T-helper 17 cell (primary cell): ENCODE measurements at regions not wholly inside any gene's neighbourhood (a gene's known extent, or its start where the extent isn't known, plus 50 kb on each side); places are given as distances from the start of the nearest gene placed in this dataset.

Experiments
- ATAC-seq: fragments of 150-1000 bp; cut with Tn5 transposase; 2 replicates; pipeline ENCODE4 v1.10.0; 2021; ENCODE audit warnings: mild to moderate bottlenecking, moderate library complexity
- DNase-seq, 3 donors: peaks; one replicate each; pipeline versions ENCODE4 v3.0.0 to v3.0.0-alpha.2; 2020 to 2021
- H3K9me3 ChIP-seq: one replicate; pipeline ENCODE4 v1.7.0; 2013; ENCODE audit warnings: low read length, mild to moderate bottlenecking; ENCODE audit not compliant: control insufficient read depth, poor library complexity, severe bottlenecking
- H3K27ac Mint-ChIP-seq: one replicate; pipeline ENCODE4 v1.8.0; 2022; ENCODE audit warnings: mild to moderate bottlenecking, moderate library complexity, mixed read lengths
- H3K27me3 Mint-ChIP-seq: one replicate; pipeline ENCODE4 v1.8.0; 2022; ENCODE audit warnings: mixed read lengths
- H3K36me3 Mint-ChIP-seq: one replicate; pipeline ENCODE4 v1.8.0; 2022; ENCODE audit warnings: low read depth, mixed read lengths
- H3K4me1 Mint-ChIP-seq: one replicate; pipeline ENCODE4 v1.8.0; 2022; ENCODE audit warnings: mild to moderate bottlenecking, mixed read lengths
- H3K4me3 Mint-ChIP-seq: one replicate; pipeline ENCODE4 v1.8.0; 2022; ENCODE audit warnings: mild to moderate bottlenecking, moderate library complexity, mixed read lengths

DNA sequence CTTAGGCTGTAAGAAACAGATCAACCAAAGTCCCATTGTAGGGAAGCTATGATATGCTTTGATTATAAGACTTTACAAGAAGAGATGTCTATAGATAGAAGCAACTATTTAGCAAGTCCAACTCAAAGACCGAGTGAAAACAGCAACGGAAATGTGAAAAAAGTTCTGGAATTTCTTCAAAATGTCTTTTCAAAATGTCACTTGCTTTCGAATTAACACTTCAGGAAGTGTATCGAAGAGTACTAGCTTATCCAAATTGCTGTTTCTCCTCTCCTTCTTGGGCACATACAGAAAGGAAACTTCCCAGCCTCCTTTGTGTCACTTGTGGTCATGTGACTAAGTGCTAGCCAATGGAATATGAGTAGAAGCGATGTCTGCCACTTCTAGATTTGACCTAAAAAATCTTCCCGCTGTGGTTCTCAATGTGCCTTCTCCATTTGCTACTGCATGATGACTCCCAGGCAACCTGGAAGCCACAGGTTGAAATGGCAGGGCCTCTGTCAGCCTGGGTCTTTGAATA is 89.9 kb downstream of the TSEN15 start:
- Mint-ChIP-seq H3K36me3 (no peaks in the 10 kb centered on the region), H3K27me3 (peaks cover 30% of the 10 kb centered on the region), H3K4me3 (no peak overlapping the region), H3K27ac (no peak overlapping the region), H3K4me1 (no peaks in the 10 kb centered on the region)
- DNase-seq (no peak), ATAC-seq (no peak)
- no peaks in the 10 kb centered on the region for H3K9me3 ChIP-seq

DNA sequence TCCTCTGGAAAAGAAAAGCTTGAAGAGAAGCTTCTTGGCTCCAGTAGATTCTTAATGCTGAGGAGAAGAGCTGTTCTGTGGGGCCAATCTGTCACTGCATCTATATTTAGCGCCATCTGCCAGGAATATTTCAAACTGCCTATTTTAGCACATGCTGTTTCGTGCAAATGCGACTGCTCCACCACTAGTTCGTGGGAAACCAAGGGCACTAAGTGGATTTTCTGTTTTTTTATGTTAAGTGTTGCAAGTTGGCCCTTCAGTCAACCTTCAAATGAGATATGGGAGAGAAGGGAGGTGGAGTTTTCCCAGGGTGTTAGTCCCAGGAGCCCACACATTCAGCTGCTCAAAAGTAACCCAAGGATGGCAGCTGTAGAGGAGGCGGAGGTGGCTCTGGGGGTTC is 91.9 kb downstream of the TSEN15 start:
- no peak for DNase-seq
- H3K9me3 ChIP-seq = no peaks in the 10 kb centered on the region
- H3K36me3 Mint-ChIP-seq = no peaks in the 10 kb centered on the region
- ATAC-seq = no peak
- H3K27ac Mint-ChIP-seq = no peak overlapping the region
- H3K4me3 Mint-ChIP-seq = no peak overlapping the region
- H3K27me3 Mint-ChIP-seq = peaks cover 44% of the 10 kb centered on the region
- H3K4me1 Mint-ChIP-seq = no peaks in the 10 kb centered on the region

DNA sequence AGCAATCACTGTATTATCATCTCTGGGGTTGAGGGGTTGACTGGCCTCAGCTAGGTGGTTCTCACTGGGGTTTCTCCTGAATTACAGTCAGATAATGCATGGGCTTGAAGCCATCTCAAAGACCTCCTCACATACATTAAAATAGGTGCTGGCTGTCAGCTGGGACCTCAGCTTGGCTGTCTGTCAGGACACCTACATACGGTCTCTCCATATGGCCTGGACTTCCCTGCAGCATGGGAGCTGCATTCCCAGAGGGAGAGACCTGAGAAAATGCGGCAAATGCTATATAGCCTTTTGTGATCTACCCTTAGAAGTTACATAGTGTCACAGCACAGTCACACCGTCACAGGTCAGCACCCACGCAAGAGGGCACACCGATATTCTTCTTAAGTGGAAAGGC is 93.6 kb downstream of the TSEN15 start:
- Mint-ChIP-seq H3K4me3 (no peak overlapping the region), H3K27me3 (peaks cover 44% of the 10 kb centered on the region), H3K27ac (no peak overlapping the region), H3K4me1 (no peaks in the 10 kb centered on the region), H3K36me3 (peaks cover 2% of the 10 kb centered on the region)
- DNase-seq (no peak), ATAC-seq (no peak)
- H3K9me3 ChIP-seq = no peaks in the 10 kb centered on the region

DNA sequence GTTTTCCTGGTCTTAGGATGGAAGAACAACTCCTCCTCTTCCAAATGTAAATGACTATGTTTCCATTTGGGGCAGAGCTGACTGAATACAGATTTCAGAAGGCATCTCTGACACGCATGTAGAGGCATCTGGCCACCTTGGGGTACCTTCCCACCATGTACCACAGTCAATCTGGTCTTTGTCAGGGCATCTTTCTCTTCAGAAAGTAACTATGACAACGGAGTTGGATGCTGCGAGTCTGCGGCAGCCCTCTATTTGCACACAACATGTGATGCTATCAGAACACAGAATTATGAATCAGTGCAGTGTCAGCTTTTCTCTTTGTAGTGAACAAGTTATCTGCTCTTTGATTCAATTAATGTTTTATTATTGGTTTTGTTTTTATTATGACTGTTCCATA is 94.7 kb downstream of the TSEN15 start:
- Mint-ChIP-seq H3K27ac (no peak overlapping the region), H3K36me3 (peaks cover 2% of the 10 kb centered on the region), H3K4me1 (no peaks in the 10 kb centered on the region), H3K4me3 (no peak overlapping the region), H3K27me3 (peaks cover 44% of the 10 kb centered on the region)
- DNase-seq = no peak
- no peak for ATAC-seq
- H3K9me3 ChIP-seq = no peaks in the 10 kb centered on the region

DNA sequence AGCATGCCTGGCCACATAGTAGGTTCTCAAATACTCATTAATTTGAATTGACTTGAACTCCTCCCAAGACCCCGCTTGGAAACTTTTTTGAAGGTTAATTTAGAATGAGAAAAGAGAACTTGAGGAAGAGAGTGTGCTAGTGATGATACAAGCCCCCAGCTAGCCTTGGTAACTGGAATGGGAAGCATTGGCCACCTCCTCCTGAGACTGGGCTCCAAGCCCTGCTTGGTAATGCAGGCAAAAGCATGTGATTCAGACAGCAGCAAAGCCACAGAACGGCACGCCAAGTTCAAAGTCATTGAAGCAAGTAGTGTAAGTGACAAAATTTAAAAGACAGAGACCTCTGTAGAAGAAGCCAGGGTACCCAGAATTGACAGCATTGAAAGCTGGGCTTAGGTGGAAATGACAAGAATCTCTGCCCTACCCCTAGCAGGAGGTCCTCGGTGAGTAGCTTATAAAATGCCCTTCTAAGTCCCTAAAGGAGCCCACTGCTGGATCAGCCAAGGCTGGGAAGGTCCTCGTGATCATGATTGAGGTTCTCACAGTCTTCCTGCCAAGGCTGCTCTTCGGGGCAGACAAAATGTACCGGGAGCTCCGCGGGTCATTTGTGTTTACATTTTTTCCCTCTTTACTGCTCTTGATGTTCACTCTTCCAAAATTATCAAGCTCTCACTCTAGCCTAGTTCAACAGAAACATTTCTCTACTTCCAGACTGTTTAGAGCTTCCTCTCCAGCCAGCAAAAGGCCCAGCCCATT is 99.4 kb downstream of the TSEN15 start:
- H3K4me1 Mint-ChIP-seq = peaks cover 11% of the 10 kb centered on the region
- no peak for ATAC-seq
- no peak overlapping the region for H3K4me3 Mint-ChIP-seq
- peaks cover 45% of the 10 kb centered on the region for H3K27me3 Mint-ChIP-seq
- DNase-seq = no peak
- H3K36me3 Mint-ChIP-seq = peaks cover 7% of the 10 kb centered on the region
- no peaks in the 10 kb centered on the region for H3K9me3 ChIP-seq
- no peak overlapping the region for H3K27ac Mint-ChIP-seq

DNA sequence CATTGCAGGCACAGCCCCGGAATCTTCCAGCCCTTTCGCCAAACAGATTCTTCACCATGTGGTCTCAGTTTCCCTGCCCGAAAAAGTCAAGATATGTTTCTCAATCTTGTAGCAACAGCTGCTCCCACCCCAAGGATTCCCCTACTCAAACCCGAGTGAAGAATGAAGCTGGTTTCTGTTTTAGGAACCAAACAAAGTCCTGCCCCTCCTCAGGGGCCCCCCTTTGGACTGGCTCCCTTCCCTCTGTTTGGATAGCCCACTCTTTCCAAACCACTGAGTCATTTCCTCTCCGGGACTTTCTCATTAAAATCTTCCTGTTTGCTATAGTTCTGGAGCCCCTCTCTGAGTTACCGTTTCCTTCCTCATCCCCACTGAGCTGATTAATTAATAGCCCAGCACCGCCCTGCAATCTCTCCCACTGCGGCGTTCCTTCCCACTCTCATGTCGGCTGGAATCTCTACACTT is 100.9 kb downstream of the TSEN15 start:
- ATAC-seq (no peak), DNase-seq (no peak)
- peaks cover 34% of the 10 kb centered on the region for H3K27me3 Mint-ChIP-seq
- peaks cover 11% of the 10 kb centered on the region for H3K4me1 Mint-ChIP-seq
- H3K27ac Mint-ChIP-seq = no peak overlapping the region
- H3K36me3 Mint-ChIP-seq = peaks cover 7% of the 10 kb centered on the region
- H3K4me3 Mint-ChIP-seq = peak overlapping the region; percentile 67
- no peaks in the 10 kb centered on the region for H3K9me3 ChIP-seq

DNA sequence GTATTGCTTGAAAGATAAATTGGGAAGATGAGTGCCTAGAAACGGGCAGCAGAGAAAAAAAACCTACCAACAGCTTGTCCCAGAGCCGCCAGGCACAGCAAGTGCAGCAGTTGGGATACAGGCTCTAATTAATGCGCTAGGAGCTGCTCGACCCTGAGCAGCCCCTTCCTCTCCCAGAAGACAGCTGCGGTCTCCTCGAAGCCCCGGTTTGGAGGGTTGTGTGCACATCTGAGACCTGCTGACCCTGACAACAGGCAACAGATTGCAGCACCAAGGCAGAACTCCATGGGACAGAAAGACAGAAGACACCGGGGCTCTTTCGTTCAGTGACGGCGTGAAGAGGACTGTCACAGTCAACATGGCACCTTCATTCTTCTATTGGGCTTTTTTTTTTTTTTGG is 101.4 kb downstream of the TSEN15 start:
- DNase-seq (no peak), ATAC-seq (no peak)
- H3K4me3 Mint-ChIP-seq = peak overlapping the region; percentile 67
- H3K4me1 Mint-ChIP-seq = peaks cover 11% of the 10 kb centered on the region
- no peak overlapping the region for H3K27ac Mint-ChIP-seq
- H3K36me3 Mint-ChIP-seq = peaks cover 7% of the 10 kb centered on the region
- H3K9me3 ChIP-seq = no peaks in the 10 kb centered on the region
- peaks cover 30% of the 10 kb centered on the region for H3K27me3 Mint-ChIP-seq

DNA sequence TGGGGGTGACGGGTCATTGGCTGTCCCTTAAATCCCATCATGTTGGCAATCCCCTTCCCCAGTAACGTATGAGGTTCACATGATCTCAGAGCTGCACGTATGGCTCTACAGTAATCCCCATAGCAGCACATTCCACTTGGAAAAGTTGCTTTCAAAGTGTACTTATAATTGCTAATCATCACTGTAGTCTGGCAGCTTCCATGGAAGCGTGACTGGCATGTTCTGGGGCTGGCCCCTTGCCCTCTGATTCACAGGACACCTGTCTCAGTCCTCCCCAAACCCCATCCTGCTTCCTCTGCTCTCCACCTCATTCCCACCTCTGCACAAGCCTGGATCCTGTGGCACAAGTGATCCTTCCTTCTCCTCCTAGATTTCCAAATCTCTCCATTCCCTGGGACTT is 102.2 kb downstream of the TSEN15 start:
- Mint-ChIP-seq H3K4me1 (peaks cover 11% of the 10 kb centered on the region), H3K36me3 (peaks cover 7% of the 10 kb centered on the region), H3K27me3 (peaks cover 29% of the 10 kb centered on the region), H3K27ac (no peak overlapping the region), H3K4me3 (no peak overlapping the region)
- H3K9me3 ChIP-seq = no peaks in the 10 kb centered on the region
- ATAC-seq (no peak), DNase-seq (no peak)

DNA sequence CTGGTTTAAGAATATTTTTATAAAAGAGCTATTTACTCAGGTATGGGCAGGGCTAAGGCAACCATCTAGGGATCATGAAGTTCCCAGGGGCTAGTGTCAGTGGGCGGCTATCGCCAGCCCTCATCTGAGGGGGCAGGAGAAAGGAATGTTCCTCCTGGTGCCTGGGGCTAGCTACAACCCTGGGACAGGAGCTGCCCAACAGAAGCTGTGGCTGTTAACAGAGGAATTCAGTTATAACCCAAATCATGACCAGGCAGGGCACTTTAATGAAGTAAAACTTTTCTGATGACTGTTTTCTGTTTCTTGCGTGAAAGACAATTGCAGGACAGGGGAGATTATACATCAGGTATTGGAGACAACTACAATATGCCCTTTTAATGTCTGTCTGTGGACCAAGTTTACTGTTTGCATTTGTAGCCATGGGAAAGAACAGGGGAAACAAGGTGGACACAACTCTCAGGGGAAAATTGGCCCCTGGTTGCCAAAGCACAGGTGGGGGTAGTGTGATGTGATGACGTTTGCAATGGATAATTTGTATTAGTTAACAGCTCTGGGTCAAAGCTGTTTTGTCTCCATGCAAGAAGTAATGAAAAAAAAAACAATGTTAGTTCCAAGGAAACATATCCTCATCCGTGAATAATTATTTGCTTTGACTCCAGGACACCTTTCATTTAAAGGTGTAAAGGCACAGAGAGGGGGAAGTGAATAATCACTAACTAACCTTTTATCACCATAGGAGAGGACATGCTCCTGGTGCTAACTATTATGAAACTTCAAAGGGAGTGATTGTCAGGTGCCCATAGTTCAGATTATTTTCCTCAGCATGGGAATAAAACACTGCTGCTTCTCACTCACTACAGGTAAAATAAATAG is 105.2 kb downstream of the TSEN15 start:
- no peaks in the 10 kb centered on the region for H3K9me3 ChIP-seq
- ATAC-seq (no peak), DNase-seq (no peak)
- Mint-ChIP-seq H3K4me1 (peaks cover 11% of the 10 kb centered on the region), H3K4me3 (no peak overlapping the region), H3K27me3 (peaks cover 23% of the 10 kb centered on the region), H3K27ac (no peak overlapping the region), H3K36me3 (peaks cover 6% of the 10 kb centered on the region)

DNA sequence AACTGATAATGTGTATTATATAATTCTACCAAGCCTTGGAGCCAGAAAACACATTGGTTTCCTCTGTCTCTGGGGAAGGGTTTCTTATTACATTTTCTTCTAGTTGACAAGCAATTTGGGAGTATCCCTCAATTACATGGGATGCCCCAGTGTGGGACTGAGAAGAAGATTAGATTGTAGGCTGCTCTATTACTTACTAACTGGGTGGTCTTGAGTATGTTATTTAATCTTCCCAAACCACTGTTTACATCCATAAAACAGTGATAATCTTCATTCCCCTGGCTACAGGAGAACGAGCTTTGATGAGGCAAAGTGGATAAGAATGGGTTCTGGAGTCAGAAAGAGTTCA is 105.8 kb downstream of the TSEN15 start:
- ATAC-seq (no peak), DNase-seq (no peak)
- H3K4me3 Mint-ChIP-seq = no peak overlapping the region
- H3K4me1 Mint-ChIP-seq = peaks cover 10% of the 10 kb centered on the region
- H3K9me3 ChIP-seq = no peaks in the 10 kb centered on the region
- H3K27ac Mint-ChIP-seq = no peak overlapping the region
- H3K36me3 Mint-ChIP-seq = peaks cover 6% of the 10 kb centered on the region
- H3K27me3 Mint-ChIP-seq = peaks cover 17% of the 10 kb centered on the region

DNA sequence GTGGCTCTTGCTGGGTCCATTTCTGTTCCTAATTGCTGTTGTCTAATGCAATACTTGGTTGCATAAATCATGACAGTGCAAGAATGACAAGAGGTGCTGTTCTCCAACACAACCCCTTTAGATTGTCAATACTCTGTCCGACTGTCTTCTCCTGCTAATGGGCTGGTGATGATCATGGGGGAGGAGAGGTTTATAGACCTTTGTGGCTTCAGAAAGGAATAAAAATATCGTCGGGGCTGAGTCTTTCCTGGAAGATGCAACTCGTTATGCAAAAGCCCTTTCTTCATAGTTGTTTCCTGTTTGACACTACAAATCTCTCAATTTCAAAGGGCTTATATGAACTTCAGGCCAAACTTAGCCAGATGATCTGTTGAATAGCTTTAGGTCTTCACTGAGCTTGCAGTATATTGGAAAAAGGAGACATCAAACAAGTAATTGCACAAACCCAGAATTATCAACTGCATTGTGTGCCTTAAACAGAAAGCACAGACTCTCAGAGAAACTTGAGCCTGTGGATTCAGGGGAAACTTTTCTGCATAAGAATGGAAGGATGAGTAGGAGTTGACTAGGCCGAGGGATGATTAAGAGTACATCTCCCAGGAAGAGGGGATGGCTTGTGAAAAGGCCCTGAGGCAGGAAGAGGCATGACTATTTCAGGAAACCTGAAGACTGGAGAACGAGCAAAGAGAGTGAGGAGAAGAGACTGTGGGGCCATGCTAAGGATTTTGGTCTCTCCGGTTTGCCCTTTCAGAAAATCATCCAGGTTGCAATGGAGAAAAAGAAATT is 107.6 kb downstream of the TSEN15 start:
- no peaks in the 10 kb centered on the region for H3K4me1 Mint-ChIP-seq
- peaks cover 2% of the 10 kb centered on the region for H3K36me3 Mint-ChIP-seq
- H3K4me3 Mint-ChIP-seq = no peak overlapping the region
- H3K27ac Mint-ChIP-seq = no peak overlapping the region
- H3K27me3 Mint-ChIP-seq = no peaks in the 10 kb centered on the region
- no peak for DNase-seq
- H3K9me3 ChIP-seq = no peaks in the 10 kb centered on the region
- ATAC-seq = no peak

DNA sequence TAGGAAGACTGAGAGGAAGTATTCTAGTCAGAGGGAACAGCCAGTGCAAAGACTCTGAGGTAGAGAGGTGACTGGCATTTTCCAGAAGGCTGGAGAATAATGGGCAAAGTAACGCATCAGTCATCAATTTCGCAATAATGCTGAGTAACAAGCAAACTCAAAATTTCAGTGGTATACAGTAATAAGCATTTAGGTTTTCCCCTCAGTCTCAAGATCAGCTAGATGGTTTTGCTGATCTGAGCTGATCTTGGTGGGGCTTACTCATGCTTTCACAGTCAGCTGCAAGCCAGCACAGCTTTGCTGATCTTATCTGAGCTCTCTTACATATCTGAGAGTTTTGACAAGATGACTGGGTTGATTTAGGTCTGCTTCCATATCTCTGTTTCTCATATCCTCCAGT is 108.7 kb downstream of the TSEN15 start:
- H3K4me1 Mint-ChIP-seq = no peaks in the 10 kb centered on the region
- H3K27me3 Mint-ChIP-seq = no peaks in the 10 kb centered on the region
- no peak overlapping the region for H3K4me3 Mint-ChIP-seq
- DNase-seq (no peak), ATAC-seq (peak; percentile 64)
- no peaks in the 10 kb centered on the region for H3K9me3 ChIP-seq
- no peaks in the 10 kb centered on the region for H3K36me3 Mint-ChIP-seq
- H3K27ac Mint-ChIP-seq = no peak overlapping the region

DNA sequence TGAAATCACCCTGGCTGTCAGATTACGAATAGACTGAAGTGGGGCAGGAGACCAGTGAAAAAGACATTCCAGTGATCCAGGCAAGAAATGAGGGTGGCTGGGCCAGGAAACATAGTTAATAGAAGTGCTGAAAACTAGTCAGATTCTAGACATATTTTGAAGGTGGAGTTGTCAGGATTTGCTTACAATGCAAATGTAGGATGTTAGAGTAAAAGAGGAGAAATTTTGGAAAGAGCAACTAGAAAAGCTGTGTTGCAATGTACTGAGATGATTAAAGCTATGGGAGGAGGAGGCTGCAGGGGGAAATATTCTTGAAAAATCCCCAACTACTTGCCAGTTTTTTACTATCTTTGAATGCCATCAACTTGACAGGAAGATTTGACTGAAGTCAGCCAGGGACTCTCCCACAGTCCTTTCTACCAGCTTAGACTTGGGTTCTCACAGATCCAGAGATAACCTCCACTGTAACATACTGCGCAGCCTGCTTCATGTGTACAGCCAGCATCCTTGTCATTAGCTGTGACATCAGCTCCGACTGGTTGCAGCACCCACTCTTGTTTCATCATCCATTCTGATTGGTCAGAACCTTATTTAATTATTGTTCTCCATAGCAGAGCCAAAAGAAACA is 109.7 kb downstream of the TSEN15 start:
- DNase-seq = no peak
- no peak overlapping the region for H3K4me3 Mint-ChIP-seq
- no peaks in the 10 kb centered on the region for H3K4me1 Mint-ChIP-seq
- H3K27ac Mint-ChIP-seq = no peak overlapping the region
- peak; percentile 77 for ATAC-seq
- H3K27me3 Mint-ChIP-seq = no peaks in the 10 kb centered on the region
- H3K9me3 ChIP-seq = no peaks in the 10 kb centered on the region
- no peaks in the 10 kb centered on the region for H3K36me3 Mint-ChIP-seq
